B cell (primary cell): ENCODE measurements at regions not wholly inside any gene's neighbourhood (a gene's known extent, or its start where the extent isn't known, plus 50 kb on each side); places are given as distances from the start of the nearest gene placed in this dataset.

Experiments used
- ATAC-seq: fragments of 200-7000 bp; cut with Tn5 transposase; one replicate; pipeline ENCODE4 v1.10.0; 2021; ENCODE audit warnings: low read depth, mild to moderate bottlenecking, moderate number of reproducible peaks, moderate library complexity
- CTCF ChIA-PET: fragments of 350-600 bp; sonication (Branson Sonifier 250); formaldehyde crosslinking; loops from one replicate; lab custom pipeline; 2021; ENCODE audit warnings: antibody characterized with exemption, inconsistent platforms; lab: Charles Lee
- POLR2A ChIA-PET: fragments of 350-600 bp; sonication (Branson Sonifier 250); formaldehyde crosslinking; loops from one replicate; lab custom pipeline; 2021; ENCODE audit warnings: antibody characterized with exemption; lab: Charles Lee
- DNase-seq: peaks from one replicate; pipeline ENCODE4 v3.0.0; 2013
- H2AFZ ChIP-seq: 2 replicates; pipeline ENCODE4 v1.6.1; 2012; ENCODE audit warnings: mild to moderate bottlenecking, low read depth, low read length; ENCODE audit not compliant: insufficient read depth, poor library complexity, severe bottlenecking
- H3K27ac ChIP-seq, 2 donors: 1 replicate in 1 of 2; 2 replicates in 1 of 2; pipeline ENCODE4 v1.5.1; 2012 to 2013; ENCODE audit warnings: low read length in 2 of 2, mild to moderate bottlenecking in 2 of 2, moderate library complexity in 1 of 2
- H3K27me3 ChIP-seq, 4 experiments: fragments of 200-600 bp in 1 of 4; sonication (generic) in 1 of 4; replicated peaks in 1 of 4; 1 replicate in 2 of 4; 2 replicates in 2 of 4; pipeline versions ENCODE4 v1.6.1 to v1.7.0; 2013 to 2016; ENCODE audit warnings: low read length in 3 of 4, mild to moderate bottlenecking in 2 of 4, mixed read lengths in 1 of 4, moderate library complexity in 1 of 4; ENCODE audit not compliant: insufficient read depth in 4 of 4, control insufficient read depth in 3 of 4; ENCODE audit errors: control extremely low read depth in 1 of 4
- H3K36me3 ChIP-seq, 2 experiments: replicated peaks in 1 of 2; 1 replicate in 1 of 2; 2 replicates in 1 of 2; pipeline versions ENCODE4 v1.6.1 to v1.7.1; 2013; ENCODE audit warnings: low read length in 1 of 2; ENCODE audit not compliant: insufficient read depth in 2 of 2, control insufficient read depth in 1 of 2; ENCODE audit errors: control extremely low read depth in 1 of 2, extremely low read depth in 1 of 2
- H3K4me1 ChIP-seq, 2 donors: fragments of 200-600 bp in 1 of 2; sonication (generic) in 1 of 2; 1 replicate in 1 of 2; 2 replicates in 1 of 2; pipeline versions ENCODE4 v1.5.1 to v1.6.1; 2013 to 2017; ENCODE audit warnings: low read length in 2 of 2; ENCODE audit not compliant: control insufficient read depth in 2 of 2, insufficient read depth in 2 of 2
- H3K4me2 ChIP-seq: replicated peaks from 2 replicates; pipeline ENCODE3; 2012; ENCODE audit warnings: mild to moderate bottlenecking, low read depth, low read length; ENCODE audit not compliant: poor library complexity, severe bottlenecking
- H3K4me3 ChIP-seq, 5 experiments: fragments of 200-600 bp in 1 of 5; sonication (generic) in 1 of 5; 1 replicate in 3 of 5; 2 replicates in 2 of 5; pipeline versions ENCODE4 v1.5.1 to v1.7.0; 2011 to 2016; ENCODE audit warnings: low read length in 4 of 5, mild to moderate bottlenecking in 4 of 5, low read depth in 2 of 5, control low read depth in 1 of 5, moderate library complexity in 1 of 5; ENCODE audit not compliant: insufficient read depth in 1 of 5; ENCODE audit errors: control extremely low read depth in 1 of 5, extremely low read depth in 1 of 5
- H3K79me2 ChIP-seq: fragments of 200-600 bp; sonication (generic); one replicate; pipeline ENCODE4 v1.6.0; 2016; ENCODE audit warnings: low read length; ENCODE audit not compliant: control insufficient read depth, insufficient read depth
- H3K9ac ChIP-seq: fragments of 200-600 bp; sonication (generic); 2 replicates; pipeline ENCODE4 v1.6.1; 2017; ENCODE audit warnings: mild to moderate bottlenecking, low read length, moderate library complexity
- H3K9me3 ChIP-seq, 3 donors: one replicate each; pipeline versions ENCODE4 v1.6.1 to v1.7.1; 2013; ENCODE audit warnings: low read length in 2 of 3; ENCODE audit not compliant: control insufficient read depth in 2 of 3, insufficient read depth in 1 of 3; ENCODE audit errors: control extremely low read depth in 1 of 3
- H4K20me1 ChIP-seq: 2 replicates; pipeline ENCODE4 v1.6.0; 2012; ENCODE audit warnings: mild to moderate bottlenecking, low read length; ENCODE audit not compliant: insufficient read depth, control insufficient read depth, poor library complexity, severe bottlenecking
- H3K27ac Mint-ChIP-seq: one replicate; pipeline ENCODE4 v1.8.0; 2021; ENCODE audit warnings: mixed read lengths
- H3K27me3 Mint-ChIP-seq: one replicate; pipeline ENCODE4 v1.8.0; 2021; ENCODE audit warnings: mixed read lengths
- H3K4me1 Mint-ChIP-seq: one replicate; pipeline ENCODE4 v1.8.0; 2021; ENCODE audit warnings: mixed read lengths
- H3K4me3 Mint-ChIP-seq: one replicate; pipeline ENCODE4 v1.8.0; 2021; ENCODE audit warnings: mixed read lengths
- H3K9me3 Mint-ChIP-seq: one replicate; pipeline ENCODE4 v1.8.0; 2022; ENCODE audit warnings: mixed read lengths; ENCODE audit not compliant: insufficient read depth
- EZH2 ChIP-seq: IDR thresholded peaks from 2 replicates; pipeline ENCODE4 v1.6.1; 2012; ENCODE audit warnings: borderline replicate concordance, low read depth, mild to moderate bottlenecking, moderate library complexity, low read length; ENCODE audit not compliant: insufficient read depth, poor library complexity, severe bottlenecking
- WGBS: methylation state at CpG from one replicate; pipeline ENCODE4 v1.1.5; 2013; ENCODE audit warnings: missing lambda C conversion rate; ENCODE audit not compliant: insufficient coverage; 5-methylcytosine and 5-hydroxymethylcytosine counted together
- intact Hi-C: fragments of 100-400 bp; cut with micrococcal nuclease; formaldehyde crosslinking; loops from one replicate; pipeline ENCODE4 v1.10.0; 2022
- TF ChIP-seq, protein P1 (sequence below): fragments of 200-600 bp; IDR thresholded peaks from one replicate; pipeline ENCODE4 v1.8.0; 2022; ENCODE audit warnings: antibody characterized with exemption, mild to moderate bottlenecking

GRCh38 chr1:87584586-87584985 is 255.9 kb downstream of the LMO4 start:
- no peak overlapping the region for H3K27ac ChIP-seq
- no peaks in the 10 kb centered on the region for H3K9me3 ChIP-seq
- H3K27me3 Mint-ChIP-seq: no peaks in the 10 kb centered on the region
- H3K79me2 ChIP-seq: no peaks in the 10 kb centered on the region
- WGBS: no CpG with 5 or more reads among the region's 1 CpG
- no peak for TF ChIP-seq EZH2
- TF ChIP-seq, protein P1, sequence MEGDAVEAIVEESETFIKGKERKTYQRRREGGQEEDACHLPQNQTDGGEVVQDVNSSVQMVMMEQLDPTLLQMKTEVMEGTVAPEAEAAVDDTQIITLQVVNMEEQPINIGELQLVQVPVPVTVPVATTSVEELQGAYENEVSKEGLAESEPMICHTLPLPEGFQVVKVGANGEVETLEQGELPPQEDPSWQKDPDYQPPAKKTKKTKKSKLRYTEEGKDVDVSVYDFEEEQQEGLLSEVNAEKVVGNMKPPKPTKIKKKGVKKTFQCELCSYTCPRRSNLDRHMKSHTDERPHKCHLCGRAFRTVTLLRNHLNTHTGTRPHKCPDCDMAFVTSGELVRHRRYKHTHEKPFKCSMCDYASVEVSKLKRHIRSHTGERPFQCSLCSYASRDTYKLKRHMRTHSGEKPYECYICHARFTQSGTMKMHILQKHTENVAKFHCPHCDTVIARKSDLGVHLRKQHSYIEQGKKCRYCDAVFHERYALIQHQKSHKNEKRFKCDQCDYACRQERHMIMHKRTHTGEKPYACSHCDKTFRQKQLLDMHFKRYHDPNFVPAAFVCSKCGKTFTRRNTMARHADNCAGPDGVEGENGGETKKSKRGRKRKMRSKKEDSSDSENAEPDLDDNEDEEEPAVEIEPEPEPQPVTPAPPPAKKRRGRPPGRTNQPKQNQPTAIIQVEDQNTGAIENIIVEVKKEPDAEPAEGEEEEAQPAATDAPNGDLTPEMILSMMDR: no peak
- H3K27me3 ChIP-seq: no peaks in the 10 kb centered on the region
- intact Hi-C loops: no loop called here
- no peak overlapping the region for H3K4me3 Mint-ChIP-seq
- H3K27ac Mint-ChIP-seq: no peak overlapping the region
- ATAC-seq (no peak), DNase-seq (no peak)
- peaks cover 18 to 19% of the 10 kb centered on the region in 2 donors for H3K4me1 ChIP-seq
- H3K9me3 Mint-ChIP-seq: no peaks in the 10 kb centered on the region
- no peak overlapping the region for H2AFZ ChIP-seq
- peaks cover 21% of the 10 kb centered on the region for H3K4me1 Mint-ChIP-seq
- ChIA-PET CTCF (interaction anchor here (0.6 to 1.4 kb wide), 2 partner anchors 12 to 370 kb away, joined by 3 to 4 read pairs; no protein-coding TSS in a partner anchor), POLR2A (no interaction called here)
- H3K4me3 ChIP-seq: no peak overlapping the region
- H3K4me2 ChIP-seq: no peak overlapping the region
- H3K36me3 ChIP-seq: no peaks in the 10 kb centered on the region
- H3K9ac ChIP-seq: no peak overlapping the region
- no peaks in the 10 kb centered on the region for H4K20me1 ChIP-seq

- H4K20me1 ChIP-seq: no peaks in the 10 kb centered on the region
- Mint-ChIP-seq H3K27me3 (no peaks in the 10 kb centered on the region), H3K4me3 (no peak overlapping the region), H3K9me3 (no peaks in the 10 kb centered on the region), H3K4me1 (peaks cover 26% of the 10 kb centered on the region), H3K27ac (no peak overlapping the region)
- H3K36me3 ChIP-seq: no peaks in the 10 kb centered on the region
- no peak for TF ChIP-seq EZH2
- TF ChIP-seq, protein P1: no peak
- CTCF ChIA-PET: no interaction called here
- no peak overlapping the region for H3K4me2 ChIP-seq
- ATAC-seq: no peak
- H3K4me1 ChIP-seq: peaks cover 19 to 20% of the 10 kb centered on the region in 2 donors
- DNase-seq: no peak
- POLR2A ChIA-PET: no interaction called here
- WGBS: 100% methylated on average over 2 of the region's 3 CpGs
- intact Hi-C loops: no loop called here
- H3K27me3 ChIP-seq: no peaks in the 10 kb centered on the region
- H3K27ac ChIP-seq: no peak overlapping the region
- H3K9ac ChIP-seq: no peak overlapping the region
- no peak overlapping the region for H3K4me3 ChIP-seq
- H3K79me2 ChIP-seq: no peaks in the 10 kb centered on the region
- H2AFZ ChIP-seq: no peak overlapping the region
- no peaks in the 10 kb centered on the region for H3K9me3 ChIP-seq
Measured at GRCh38 chr1:87586501-87586900, 257.8 kb downstream of the LMO4 start.
